ENCODE measurements at regions not wholly inside any gene's neighbourhood (a gene's known extent, or its start where the extent isn't known, plus 50 kb on each side); places are given as distances from the start of the nearest gene placed in this dataset.

- Histone ChIP-seq H3K27me3 (replicated peaks in 1 of 4; ENCODE audit: control extremely low read depth in 1 of 4, control insufficient read depth in 3 of 4, insufficient read depth in 4 of 4, low read length in 3 of 4) (peaks cover 0 to 7% (median 0%) of the 10 kb centered on the region in 4 experiments), H3K4me3 (ENCODE audit: control extremely low read depth in 1 of 5, extremely low read depth in 1 of 5, insufficient read depth in 1 of 5, low read depth in 2 of 5, low read length in 4 of 5) (no peak overlapping the region), H4K20me1 (ENCODE audit: control insufficient read depth, insufficient read depth, low read length, poor library complexity, severe bottlenecking) (no peaks in the 10 kb centered on the region), H3K9ac (ENCODE audit: low read length) (no peak overlapping the region), H2AFZ (ENCODE audit: insufficient read depth, low read depth, low read length, poor library complexity, severe bottlenecking) (no peak overlapping the region), H3K27ac (ENCODE audit: low read length in 2 of 2) (no peak overlapping the region), H3K9me3 (ENCODE audit: control extremely low read depth in 1 of 3, control insufficient read depth in 2 of 3, insufficient read depth in 1 of 3, low read length in 2 of 3) (peaks cover under 1 to 11% (median 3%) of the 10 kb centered on the region in 3 donors), H3K4me2 (replicated peaks; ENCODE audit: low read depth, low read length, poor library complexity, severe bottlenecking) (no peak overlapping the region), H3K79me2 (ENCODE audit: control insufficient read depth, insufficient read depth, low read length) (no peaks in the 10 kb centered on the region), H3K4me1 (ENCODE audit: control insufficient read depth in 2 of 2, insufficient read depth in 2 of 2, low read length in 2 of 2) (no peaks in the 10 kb centered on the region), H3K36me3 (replicated peaks in 1 of 2; ENCODE audit: control extremely low read depth in 1 of 2, control insufficient read depth in 1 of 2, extremely low read depth in 1 of 2, insufficient read depth in 2 of 2, low read length in 1 of 2) (no peaks in the 10 kb centered on the region)
- CTCF ChIA-PET, result no interaction called here
- no peak for ATAC-seq (ENCODE audit: low read depth)
- POLR2A ChIA-PET, result no interaction called here
- TF ChIP-seq CTCF (IDR thresholded peaks at IDR 0.05), result no peak
- no peak for TF ChIP-seq EZH2 (IDR thresholded peaks at IDR 0.05; ENCODE audit: borderline replicate concordance, insufficient read depth, low read depth, low read length, poor library complexity, severe bottlenecking)
- H3K9me3 Mint-ChIP-seq (ENCODE audit: insufficient read depth), result no peaks in the 10 kb centered on the region
- 100% methylated on average over 5 of the region's 6 CpGs for WGBS (ENCODE audit: insufficient coverage)
- intact Hi-C loops (cut with micrococcal nuclease), result no loop called here
- DNase-seq, result no peak
- H3K4me3 Mint-ChIP-seq, result no peak overlapping the region
- no peak overlapping the region for H3K27ac Mint-ChIP-seq
- H3K4me1 Mint-ChIP-seq, result no peaks in the 10 kb centered on the region
- peaks cover 36% of the 10 kb centered on the region for H3K27me3 Mint-ChIP-seq
Observed at GRCh38 chr1:212532469-212533147, 76.0 kb upstream of the ATF3 start.

GRCh38 chr1:212533148-212533517 is 75.4 kb upstream of the ATF3 start:
- Mint-ChIP-seq H3K9me3 (ENCODE audit: insufficient read depth) (no peaks in the 10 kb centered on the region), H3K4me3 (no peak overlapping the region), H3K4me1 (no peaks in the 10 kb centered on the region), H3K27me3 (peaks cover 36% of the 10 kb centered on the region), H3K27ac (no peak overlapping the region)
- Histone ChIP-seq H3K4me1 (ENCODE audit: control insufficient read depth in 2 of 2, insufficient read depth in 2 of 2, low read length in 2 of 2) (no peaks in the 10 kb centered on the region), H2AFZ (ENCODE audit: insufficient read depth, low read depth, low read length, poor library complexity, severe bottlenecking) (no peak overlapping the region), H3K27ac (ENCODE audit: low read length in 2 of 2) (no peak overlapping the region), H3K36me3 (replicated peaks in 1 of 2; ENCODE audit: control extremely low read depth in 1 of 2, control insufficient read depth in 1 of 2, extremely low read depth in 1 of 2, insufficient read depth in 2 of 2, low read length in 1 of 2) (no peaks in the 10 kb centered on the region), H4K20me1 (ENCODE audit: control insufficient read depth, insufficient read depth, low read length, poor library complexity, severe bottlenecking) (no peaks in the 10 kb centered on the region), H3K27me3 (replicated peaks in 1 of 4; ENCODE audit: control extremely low read depth in 1 of 4, control insufficient read depth in 3 of 4, insufficient read depth in 4 of 4, low read length in 3 of 4) (peaks cover 0 to 7% (median 0%) of the 10 kb centered on the region in 4 experiments), H3K4me2 (replicated peaks; ENCODE audit: low read depth, low read length, poor library complexity, severe bottlenecking) (no peak overlapping the region), H3K79me2 (ENCODE audit: control insufficient read depth, insufficient read depth, low read length) (no peaks in the 10 kb centered on the region), H3K4me3 (ENCODE audit: control extremely low read depth in 1 of 5, extremely low read depth in 1 of 5, insufficient read depth in 1 of 5, low read depth in 2 of 5, low read length in 4 of 5) (no peak overlapping the region), H3K9me3 (ENCODE audit: control extremely low read depth in 1 of 3, control insufficient read depth in 2 of 3, insufficient read depth in 1 of 3, low read length in 2 of 3) (peaks cover 3 to 11% (median 5%) of the 10 kb centered on the region in 3 donors), H3K9ac (ENCODE audit: low read length) (no peak overlapping the region)
- TF ChIP-seq EZH2 (IDR thresholded peaks at IDR 0.05; ENCODE audit: borderline replicate concordance, insufficient read depth, low read depth, low read length, poor library complexity, severe bottlenecking) (no peak), CTCF (IDR thresholded peaks at IDR 0.05) (no peak)
- ChIA-PET CTCF (no interaction called here), POLR2A (no interaction called here)
- intact Hi-C loops (cut with micrococcal nuclease), result no loop called here
- DNase-seq (no peak), ATAC-seq (ENCODE audit: low read depth) (no peak)
- 100% methylated on average over 2 of the region's 3 CpGs for WGBS (ENCODE audit: insufficient coverage)
